Spinal cord (tissue), 9 donors: ENCODE measurements at regions not wholly inside any gene's neighbourhood (a gene's known extent, or its start where the extent isn't known, plus 50 kb on each side); places are given as distances from the start of the nearest gene placed in this dataset.
A peak's percentile ranks its signal among the peaks of the same experiment; 100 is the strongest.

ENCODE experiments used
- DNase-seq, 6 donors: peaks; one replicate each; pipeline versions ENCODE4 v3.0.0 to v3.0.0-alpha.2; 2013 to 2015; ENCODE audit warnings: low spot score in 6 of 6, low read depth in 4 of 6
- H3K27ac ChIP-seq: one replicate; pipeline ENCODE4 v1.5.1; 2013; ENCODE audit warnings: low read depth, low read length, control low read depth
- H3K27me3 ChIP-seq: one replicate; pipeline ENCODE4 v1.6.1; 2013; ENCODE audit warnings: low read length; ENCODE audit not compliant: control insufficient read depth, insufficient read depth
- H3K36me3 ChIP-seq: one replicate; pipeline ENCODE4 v1.6.1; 2013; ENCODE audit warnings: low read length; ENCODE audit not compliant: control insufficient read depth, insufficient read depth
- H3K4me1 ChIP-seq: one replicate; pipeline ENCODE4 v1.6.1; 2013; ENCODE audit warnings: low read length; ENCODE audit not compliant: control insufficient read depth, insufficient read depth
- H3K4me3 ChIP-seq: one replicate; pipeline ENCODE4 v1.5.1; 2013; ENCODE audit warnings: low read depth, low read length, control low read depth
- H3K9me3 ChIP-seq: one replicate; pipeline ENCODE4 v1.6.1; 2013; ENCODE audit warnings: low read length; ENCODE audit not compliant: control insufficient read depth, insufficient read depth
- WGBS: methylation state at CpG from one replicate; pipeline ENCODE4 v1.1.5; 2013; ENCODE audit warnings: missing lambda C conversion rate; ENCODE audit not compliant: insufficient coverage; 5-methylcytosine and 5-hydroxymethylcytosine counted together
- donor health status: healthy.

GRCh38 chr1:244778344-244778743 lies 57.1 kb upstream of the COX20 start:
- Histone ChIP-seq H3K27me3 (no peaks in the 10 kb centered on the region), H3K9me3 (no peaks in the 10 kb centered on the region), H3K36me3 (no peaks in the 10 kb centered on the region), H3K4me3 (no peak overlapping the region), H3K4me1 (no peaks in the 10 kb centered on the region), H3K27ac (no peak overlapping the region)
- DNase-seq = peak in 1 of 6 donors; percentile 9
- WGBS = no CpG with 5 or more reads among the region's 2 CpGs

GRCh38 chr1:244779410-244779809 lies 56.0 kb upstream of the COX20 start:
- Histone ChIP-seq H3K27ac (no peak overlapping the region), H3K27me3 (no peaks in the 10 kb centered on the region), H3K9me3 (no peaks in the 10 kb centered on the region), H3K4me3 (no peak overlapping the region), H3K36me3 (no peaks in the 10 kb centered on the region), H3K4me1 (no peaks in the 10 kb centered on the region)
- 60% methylated on average over 1 of the region's 5 CpGs for WGBS
- no peak for DNase-seq

GRCh38 chr1:244780311-244780710 lies 55.1 kb upstream of the COX20 start:
- no peak for DNase-seq

GRCh38 chr1:244782056-244782455 lies 53.4 kb upstream of the COX20 start:
- no peak for DNase-seq
- Histone ChIP-seq H3K9me3 (no peaks in the 10 kb centered on the region), H3K27me3 (no peaks in the 10 kb centered on the region), H3K36me3 (no peaks in the 10 kb centered on the region), H3K4me1 (no peaks in the 10 kb centered on the region), H3K4me3 (no peak overlapping the region), H3K27ac (no peak overlapping the region)
- WGBS = 72% methylated on average over 3 of the region's 3 CpGs

More at GRCh38 chr1:244780311-244780710, 55.1 kb upstream of the COX20 start:
- H3K9me3 ChIP-seq = no peaks in the 10 kb centered on the region
- H3K4me1 ChIP-seq = no peaks in the 10 kb centered on the region
- no peaks in the 10 kb centered on the region for H3K36me3 ChIP-seq
- no peaks in the 10 kb centered on the region for H3K27me3 ChIP-seq
- H3K4me3 ChIP-seq = no peak overlapping the region
- 89% methylated on average over 16 of the region's 16 CpGs for WGBS
- no peak overlapping the region for H3K27ac ChIP-seq

GRCh38 chr1:244783138-244783537 lies 52.3 kb upstream of the COX20 start:
- Histone ChIP-seq H3K27ac (no peak overlapping the region), H3K27me3 (no peaks in the 10 kb centered on the region), H3K4me1 (no peaks in the 10 kb centered on the region), H3K4me3 (no peak overlapping the region), H3K9me3 (no peaks in the 10 kb centered on the region), H3K36me3 (no peaks in the 10 kb centered on the region)
- DNase-seq = no peak
- whole genome bisulfite sequencing = 96% methylated on average over 13 of the region's 15 CpGs
